ENCODE measurements at regions not wholly inside any gene's neighbourhood (a gene's known extent, or its start where the extent isn't known, plus 50 kb on each side); places are given as distances from the start of the nearest gene placed in this dataset.

DNA sequence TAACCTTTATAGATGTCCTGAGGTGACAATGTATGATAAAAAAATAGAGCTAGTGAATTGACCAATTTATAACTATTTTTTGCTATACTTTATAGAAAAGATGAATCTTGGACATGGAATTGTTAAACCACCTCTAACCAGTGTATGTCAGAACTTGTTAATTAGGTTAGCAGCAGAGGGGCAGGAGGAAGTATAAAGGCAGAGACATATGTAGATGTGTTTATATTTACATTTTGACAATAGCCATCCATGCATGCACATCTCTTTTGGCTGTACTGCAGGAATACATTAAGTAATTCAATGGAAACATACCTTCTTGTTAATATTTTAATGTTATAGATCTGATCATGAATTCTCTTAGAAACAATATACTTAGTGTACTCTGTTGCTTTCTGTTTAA lies 254.6 kb upstream of the NT5E start:
- DNase-seq (ENCODE audit: low read depth in 2 of 2): no peak

DNA sequence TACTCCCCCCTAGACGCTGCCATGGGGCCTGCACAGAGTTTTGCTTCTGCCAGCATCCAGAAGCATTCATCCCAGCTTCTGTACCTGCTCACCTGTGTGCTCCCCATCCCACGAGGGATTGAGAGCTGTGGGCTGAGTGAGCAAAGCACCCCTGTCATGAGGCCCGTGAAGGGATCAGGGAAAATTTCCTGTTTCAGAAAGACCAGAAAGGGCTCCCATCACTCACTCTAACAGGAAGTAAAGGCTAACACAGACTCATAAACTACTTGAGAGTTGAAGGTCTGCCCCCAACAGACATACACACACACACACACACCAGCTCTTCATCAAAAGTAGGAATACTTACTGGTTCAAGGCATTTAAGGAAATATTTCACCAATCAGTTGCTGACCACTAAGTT lies 256.5 kb upstream of the NT5E start:
- no peak for DNase-seq (ENCODE audit: low read depth in 2 of 2)

DNA sequence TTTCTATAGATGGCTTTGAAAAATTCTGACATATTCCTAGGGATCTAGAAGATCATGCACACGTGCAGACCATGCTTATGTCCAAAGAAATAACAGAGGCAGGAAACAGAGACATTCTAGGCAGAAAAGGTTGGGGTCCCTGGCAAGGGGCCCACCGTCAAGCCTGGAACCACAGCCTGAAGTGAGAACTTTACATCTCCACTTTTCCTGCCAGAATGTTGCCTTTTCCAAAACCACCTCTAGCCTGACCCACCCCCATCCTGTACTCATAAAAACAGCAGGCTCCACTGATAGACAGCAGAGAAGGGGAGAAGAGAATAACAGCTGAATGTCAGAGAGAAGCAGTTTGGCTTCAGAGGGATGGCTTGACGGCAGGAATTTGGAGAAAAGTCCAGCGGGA lies 257.3 kb upstream of the NT5E start:
- DNase-seq (ENCODE audit: low read depth in 2 of 2): peak; percentile 52 to 75

DNA sequence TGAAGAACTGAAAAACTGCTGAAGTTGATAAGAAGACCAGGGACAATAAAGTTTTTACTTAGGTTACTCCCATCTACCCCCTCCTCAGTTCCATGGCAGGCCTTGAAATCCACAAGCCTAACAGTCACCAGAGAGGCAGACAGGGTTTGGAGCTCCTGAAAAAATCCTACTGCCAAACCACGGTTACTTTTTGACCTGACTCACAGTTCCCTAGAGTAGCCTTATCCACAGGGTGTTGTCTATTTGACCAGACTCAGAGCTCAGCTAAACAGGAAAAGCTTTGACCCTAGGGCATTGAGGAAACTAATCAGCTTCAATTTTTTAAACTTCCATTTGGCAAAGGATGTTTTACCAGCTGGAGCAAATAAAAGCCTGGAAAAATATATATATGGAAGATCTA lies 257.7 kb upstream of the NT5E start:
- peak; percentile 71 to 90 for DNase-seq (ENCODE audit: low read depth in 2 of 2)

DNA sequence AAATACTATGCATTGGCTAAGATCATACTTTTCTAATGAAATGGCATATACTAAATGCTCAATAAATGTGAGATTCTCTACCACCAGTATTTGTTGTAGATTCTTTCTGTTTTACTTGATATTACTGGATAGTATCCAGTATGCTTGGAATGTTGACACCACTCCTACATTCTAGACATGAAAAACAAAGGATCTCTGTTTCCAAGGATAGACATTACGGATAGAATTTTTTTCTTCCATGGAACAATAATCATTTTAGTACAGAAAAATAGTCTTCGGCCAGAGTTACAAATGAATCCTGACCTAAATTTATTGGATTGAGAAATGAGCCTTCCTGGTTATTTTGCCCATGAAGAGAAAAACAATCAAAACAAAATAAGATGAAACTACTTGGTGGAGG lies 258.2 kb upstream of the NT5E start:
- DNase-seq (ENCODE audit: low read depth in 2 of 2): peak; percentile 23 to 51

DNA sequence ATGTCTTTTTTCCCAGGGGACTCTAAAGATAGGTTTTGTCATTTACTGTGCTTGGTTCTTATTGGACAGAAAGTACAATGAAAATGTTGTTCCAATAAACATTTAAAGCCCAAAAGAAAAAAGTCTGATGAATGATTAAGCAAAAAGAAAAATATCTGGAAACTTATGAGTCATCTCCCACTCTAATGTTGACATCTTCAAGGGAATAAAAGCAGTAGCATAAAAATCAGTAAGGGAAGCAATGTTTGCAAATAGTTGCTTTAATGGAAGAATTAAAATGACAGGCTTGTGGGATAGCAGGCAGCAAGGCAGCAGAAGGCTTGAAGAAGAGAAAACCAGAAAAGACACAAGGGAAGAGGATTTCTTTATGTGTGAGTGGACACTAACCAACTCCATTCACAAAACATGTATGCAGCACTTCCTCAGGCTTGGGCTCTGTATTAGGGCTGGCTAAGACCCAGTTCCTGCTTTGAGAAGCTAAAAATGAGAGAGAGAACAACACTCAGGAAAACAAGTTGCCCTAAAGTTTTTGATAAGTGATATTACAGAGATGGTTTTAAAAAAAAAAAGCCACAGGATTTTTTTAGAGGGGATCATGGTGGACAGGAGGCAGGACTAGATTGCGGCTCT lies 263.2 kb upstream of the NT5E start:
- peak in 1 of 2 donors; percentile 3 for DNase-seq (ENCODE audit: low read depth in 2 of 2)

DNA sequence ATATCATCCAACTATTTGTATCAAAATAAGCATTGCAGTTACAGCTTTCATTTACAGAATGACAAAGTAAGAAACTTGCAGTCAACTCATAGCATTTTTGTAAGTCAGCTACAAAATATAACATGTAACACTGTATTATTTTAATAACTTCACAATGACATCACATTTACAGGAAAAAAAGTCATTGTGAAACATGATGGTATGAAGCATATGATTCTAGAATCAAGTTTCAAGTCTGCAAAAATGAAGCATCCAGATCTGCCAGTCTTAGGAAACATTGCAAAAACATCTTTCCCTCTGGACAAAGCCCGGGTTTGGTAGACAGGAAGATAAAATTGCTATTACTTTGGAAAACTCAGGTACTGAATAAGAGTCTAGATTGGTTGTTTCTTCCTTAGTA lies 263.9 kb upstream of the NT5E start:
- no peak for DNase-seq (ENCODE audit: low read depth in 2 of 2)

DNA sequence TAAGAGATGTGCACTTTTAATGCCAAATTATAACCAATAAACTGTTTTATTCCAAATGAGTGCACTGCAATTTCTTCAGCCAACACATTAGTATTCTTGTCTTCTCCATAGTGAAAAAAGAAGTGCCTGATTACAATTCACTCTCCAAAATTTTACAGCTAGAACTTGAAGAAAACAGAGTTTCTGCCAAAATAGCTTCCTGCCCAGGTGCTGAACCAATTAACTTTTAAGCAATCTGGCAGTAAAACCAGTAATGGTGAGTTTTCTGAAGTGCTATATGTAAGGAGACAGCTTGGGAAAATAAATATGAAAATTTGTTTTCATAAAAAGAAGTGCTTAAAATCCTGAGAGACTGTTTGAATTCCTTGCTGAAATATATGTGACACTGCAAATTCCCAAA lies 266.0 kb upstream of the NT5E start:
- no peak for DNase-seq (ENCODE audit: low read depth in 2 of 2)

DNA sequence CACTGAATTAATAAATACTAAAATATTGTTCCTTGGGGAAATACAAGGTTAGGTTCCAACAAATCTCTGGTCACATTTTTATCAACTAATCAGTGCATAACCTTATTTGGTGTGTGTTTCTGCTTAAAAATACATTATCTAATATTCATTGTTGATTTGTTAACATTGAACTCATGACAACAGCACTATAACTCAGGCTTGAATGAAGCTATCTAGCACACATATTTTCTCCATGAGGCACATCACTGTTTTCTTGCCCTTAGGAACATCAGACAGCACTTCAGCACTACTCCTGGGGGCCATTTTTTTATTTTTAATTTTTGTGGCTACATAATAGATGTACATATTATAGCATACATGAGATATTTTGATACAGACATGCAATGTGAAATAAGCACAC lies 277.2 kb upstream of the NT5E start:
- DNase-seq (ENCODE audit: low read depth in 2 of 2): no peak

DNA sequence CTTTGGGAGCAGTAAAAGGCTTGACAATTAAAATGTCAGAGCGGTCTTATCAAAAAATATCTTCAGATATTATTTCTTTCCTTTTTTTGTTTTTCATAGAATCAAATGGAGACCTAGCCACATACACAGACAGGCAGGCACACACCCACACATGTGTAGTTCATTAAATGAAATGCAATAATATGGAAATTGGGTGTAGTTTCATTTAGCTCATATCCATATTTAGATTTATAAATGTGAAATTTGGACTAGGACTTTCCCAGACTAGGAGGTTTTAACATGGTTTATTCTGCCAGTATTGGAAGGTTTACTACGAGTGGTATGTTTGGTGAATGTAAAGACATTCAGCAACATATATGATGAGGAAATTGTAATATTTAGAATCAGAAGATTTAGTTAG lies 277.7 kb upstream of the NT5E start:
- DNase-seq (ENCODE audit: low read depth in 2 of 2): no peak

DNA sequence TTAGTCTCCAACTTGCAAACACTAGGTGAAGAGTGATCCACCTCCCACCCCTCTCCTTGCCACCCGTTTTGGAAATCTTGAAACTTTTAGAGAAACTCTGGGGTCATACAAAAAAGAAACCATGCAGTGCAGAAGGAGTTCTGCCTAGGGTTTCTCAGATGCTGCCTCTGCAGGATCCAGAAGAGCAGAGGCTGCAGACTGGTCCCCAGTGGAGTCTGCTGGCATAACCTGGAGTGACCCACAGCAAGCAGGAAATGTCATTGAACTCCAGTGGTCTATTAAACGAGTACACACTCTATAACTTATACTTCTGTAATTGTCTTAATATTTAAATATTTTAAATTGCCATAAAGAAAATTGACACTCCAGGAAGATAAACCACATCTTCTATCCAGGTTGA lies 280.7 kb upstream of the NT5E start:
- no peak for DNase-seq (ENCODE audit: low read depth in 2 of 2)

DNA sequence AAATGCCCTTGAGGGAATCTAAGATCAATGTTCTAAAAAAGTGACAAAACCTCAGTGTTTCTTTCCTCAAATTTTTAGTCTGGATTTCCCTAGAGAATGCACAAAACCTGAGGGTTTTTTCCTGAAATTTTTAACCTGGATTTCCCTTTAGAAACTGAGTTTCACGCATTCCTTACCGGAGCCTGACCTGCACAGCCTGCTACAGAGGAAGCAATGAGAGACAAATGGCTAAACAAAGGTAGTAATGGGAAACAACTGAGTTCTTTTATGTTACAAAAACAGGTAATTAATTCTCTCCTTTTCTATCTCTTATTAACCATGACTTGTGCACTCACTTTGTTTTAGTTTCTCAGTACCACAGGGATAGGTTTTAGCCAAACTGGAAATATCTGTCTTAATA lies 281.7 kb upstream of the NT5E start:
- DNase-seq (ENCODE audit: low read depth in 2 of 2): no peak

DNA sequence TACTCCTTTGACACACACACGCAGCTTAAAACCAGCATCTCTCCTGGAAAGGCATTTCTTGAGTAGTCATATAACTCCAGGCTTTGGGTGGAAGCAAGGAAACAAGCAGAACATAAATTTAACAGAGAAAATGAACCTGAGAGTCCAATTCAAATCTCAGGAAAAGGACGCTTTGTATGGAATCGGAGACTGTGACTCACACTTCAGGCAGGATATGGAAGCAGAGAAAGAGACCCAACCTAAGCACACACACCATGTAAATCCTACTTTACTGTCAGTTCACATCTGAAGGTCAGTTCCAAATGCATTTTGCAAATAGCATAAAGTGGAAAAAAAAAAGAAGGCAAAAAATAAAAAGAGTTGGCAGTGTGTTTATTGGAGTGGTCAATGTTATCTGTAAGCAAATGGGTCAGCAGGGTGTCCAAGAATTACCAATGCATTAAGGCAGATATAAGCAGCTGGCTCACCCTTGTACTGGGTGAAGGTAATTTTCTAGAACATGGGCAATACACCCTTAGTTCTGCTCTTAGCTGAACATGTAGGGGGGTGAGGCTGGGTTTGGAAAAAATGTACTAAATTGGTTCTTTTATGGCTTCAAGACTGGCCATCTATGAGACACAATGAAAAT lies 283.7 kb upstream of the NT5E start:
- DNase-seq (ENCODE audit: low read depth in 2 of 2): peak; percentile 45 to 69

DNA sequence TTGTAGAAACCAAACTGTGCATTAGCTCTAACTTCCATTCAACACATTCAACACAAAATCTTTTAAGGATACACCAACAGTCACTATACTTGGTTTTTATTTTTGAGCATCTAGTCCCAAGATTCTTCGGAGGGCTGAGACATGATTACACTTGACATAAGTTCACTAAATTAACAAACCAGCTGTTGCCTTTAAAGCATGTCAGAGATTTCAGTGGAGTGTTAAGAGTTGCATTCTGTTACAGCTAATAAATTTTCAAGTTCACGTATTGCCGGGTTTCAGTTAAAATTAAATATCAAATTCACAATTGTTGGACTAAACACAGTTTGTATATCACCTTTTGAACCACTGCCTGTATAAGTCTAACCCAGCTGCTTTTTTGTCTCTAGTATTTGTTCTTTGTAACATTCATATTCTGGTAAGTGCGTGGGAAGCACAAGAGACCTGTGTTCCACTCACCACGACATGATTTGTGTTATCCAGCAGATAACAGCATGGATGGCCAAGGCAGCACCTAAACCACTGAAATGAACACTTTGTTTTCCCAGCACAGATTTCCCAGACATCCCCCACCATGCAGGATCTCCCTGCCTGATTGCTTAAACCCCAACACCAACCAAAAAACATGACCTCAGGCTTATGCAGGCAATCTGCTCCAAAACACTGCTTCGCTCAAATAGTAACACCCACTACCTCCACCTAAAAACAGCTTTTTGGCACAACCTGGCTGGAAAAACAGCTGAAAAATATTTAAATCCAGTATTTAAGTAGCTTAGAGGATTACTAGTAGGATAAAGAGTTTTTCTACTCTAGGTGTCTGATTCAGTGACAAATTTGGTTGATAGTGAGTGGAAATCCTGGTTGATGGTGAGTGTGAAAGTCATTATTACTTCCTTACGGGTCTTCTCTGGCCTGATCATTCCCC lies 286.5 kb upstream of the NT5E start:
- DNase-seq (ENCODE audit: low read depth in 2 of 2): no peak

DNA sequence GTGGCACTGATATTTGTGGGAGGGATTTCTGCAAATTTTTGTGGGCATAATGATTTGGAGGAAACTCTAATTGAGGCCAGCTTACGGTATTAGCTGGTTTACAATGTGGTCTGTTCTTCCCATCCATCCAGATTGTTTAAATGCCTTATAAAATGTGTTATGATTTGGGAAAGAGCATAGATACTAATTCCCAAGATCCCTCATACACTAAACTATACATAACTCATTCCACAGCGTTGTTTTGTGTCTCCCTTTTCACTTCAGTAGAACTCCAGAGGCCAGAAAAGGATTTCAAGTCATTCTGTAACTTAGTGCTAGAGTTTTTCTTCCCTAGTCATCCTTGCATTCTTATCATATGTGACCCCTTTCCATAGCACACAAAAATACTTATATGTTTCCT lies 292.6 kb upstream of the NT5E start:
- DNase-seq (ENCODE audit: low read depth in 2 of 2): no peak

DNA sequence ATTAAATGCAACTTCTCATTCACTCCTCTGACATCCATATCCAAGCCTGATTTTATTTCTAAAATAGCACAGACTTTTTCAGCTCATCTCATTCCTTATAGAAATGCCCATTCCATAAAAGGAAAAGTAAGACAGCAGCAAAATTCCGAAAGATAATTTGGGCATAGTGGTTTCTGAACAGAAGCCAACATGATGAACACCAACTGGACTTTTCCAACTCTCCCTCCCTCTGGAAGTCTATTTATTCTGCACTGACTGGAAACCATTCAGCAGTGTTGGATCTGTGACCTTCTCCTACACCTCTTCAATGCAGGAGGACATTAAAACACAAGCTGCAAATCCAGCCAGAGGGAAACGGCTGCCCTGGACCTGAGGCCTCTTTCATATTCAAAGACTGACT lies 306.2 kb upstream of the NT5E start:
- no peak for DNase-seq (ENCODE audit: low read depth in 2 of 2)

DNA sequence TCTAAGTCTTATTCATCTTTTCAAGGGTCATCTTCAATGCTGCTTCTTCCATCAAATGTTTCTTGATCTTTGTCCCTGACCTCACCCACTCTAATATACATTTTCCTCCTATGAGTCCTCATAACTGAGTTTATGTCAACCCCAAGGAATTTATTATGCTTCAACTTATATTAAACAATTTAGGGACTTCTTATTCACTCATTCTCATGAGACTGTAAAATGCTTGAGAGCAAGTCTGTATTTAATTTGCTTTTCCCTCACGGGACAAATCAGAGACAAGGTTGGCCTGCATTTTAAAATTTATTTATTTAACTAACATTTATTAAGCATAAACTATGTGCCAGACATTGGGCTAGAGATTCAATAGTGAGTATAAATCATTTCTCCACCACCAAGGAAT lies 312.0 kb upstream of the NT5E start:
- no peak for DNase-seq (ENCODE audit: low read depth in 2 of 2)

DNA sequence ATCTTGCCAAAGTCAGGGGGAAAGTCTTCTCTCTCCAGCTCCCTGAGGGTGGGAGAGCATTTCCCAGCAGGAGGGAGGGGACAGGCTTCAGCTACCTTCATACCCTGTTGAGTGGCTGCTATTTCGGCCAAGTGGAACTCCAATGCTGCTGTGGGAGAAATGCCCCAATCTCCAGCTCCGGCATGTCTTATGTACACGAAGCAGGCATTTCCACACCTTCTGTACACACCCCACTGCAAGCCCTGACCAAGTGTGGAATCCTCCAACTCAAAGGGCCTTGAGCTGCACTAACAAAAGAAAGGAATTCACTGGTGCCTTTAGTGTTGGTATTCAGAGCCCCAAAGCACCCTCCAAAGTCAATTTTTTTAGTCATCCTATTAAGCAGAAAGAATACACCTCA lies 313.6 kb upstream of the NT5E start:
- DNase-seq (ENCODE audit: low read depth in 2 of 2): no peak

DNA sequence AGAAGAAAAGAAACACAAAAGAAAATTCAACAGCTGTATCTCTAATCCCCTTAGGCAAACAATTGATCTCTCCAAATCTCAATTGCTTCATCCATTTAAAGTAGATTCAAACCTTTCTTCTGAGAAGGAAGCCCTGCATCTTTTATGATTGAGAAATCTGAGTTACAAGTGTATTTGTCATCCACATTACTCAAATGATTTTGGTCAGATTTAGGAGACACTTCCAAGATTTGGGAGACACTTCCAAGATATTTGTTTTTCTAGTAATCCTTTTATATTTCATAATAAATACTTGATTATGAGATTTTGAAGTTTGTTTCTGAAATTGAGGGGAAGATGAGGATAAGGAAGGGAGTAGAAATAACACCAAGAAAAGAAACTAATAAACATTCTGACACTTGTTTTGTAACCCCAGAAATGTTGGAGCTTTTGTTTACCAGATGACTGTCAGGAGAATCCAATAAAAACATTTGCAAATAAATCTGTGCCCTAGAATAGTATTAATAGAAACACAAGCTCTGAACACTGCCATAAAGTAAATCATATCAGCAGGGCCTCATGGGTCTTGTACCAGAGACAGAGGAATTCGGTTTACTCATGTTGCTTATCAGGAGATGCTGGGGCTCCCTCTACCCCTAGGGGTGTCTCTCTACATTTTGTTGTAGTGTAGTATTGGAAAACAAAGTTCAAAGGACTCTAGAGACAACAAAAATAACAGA lies 314.3 kb upstream of the NT5E start:
- DNase-seq (ENCODE audit: low read depth in 2 of 2): no peak

DNA sequence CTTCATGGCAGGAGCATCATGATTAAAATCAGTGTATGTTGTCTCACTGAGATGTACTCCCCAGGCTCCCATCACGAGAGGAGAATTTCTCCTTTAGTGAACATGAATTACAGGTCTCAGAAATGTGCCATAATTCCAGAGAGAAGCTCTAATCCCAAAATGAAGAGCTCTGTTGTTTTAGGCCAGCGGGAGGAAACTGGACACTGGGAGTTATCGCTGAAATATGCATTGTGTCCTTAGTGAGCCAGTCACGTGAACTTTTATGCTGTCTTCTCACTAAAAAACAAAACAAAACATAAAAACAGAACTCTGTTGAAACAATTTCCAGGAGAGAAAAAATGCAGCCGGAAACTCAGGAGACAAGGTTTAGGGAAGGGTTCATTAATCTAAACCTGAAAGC lies 315.7 kb upstream of the NT5E start:
- peak; percentile 19 to 55 for DNase-seq (ENCODE audit: low read depth in 2 of 2)

DNA sequence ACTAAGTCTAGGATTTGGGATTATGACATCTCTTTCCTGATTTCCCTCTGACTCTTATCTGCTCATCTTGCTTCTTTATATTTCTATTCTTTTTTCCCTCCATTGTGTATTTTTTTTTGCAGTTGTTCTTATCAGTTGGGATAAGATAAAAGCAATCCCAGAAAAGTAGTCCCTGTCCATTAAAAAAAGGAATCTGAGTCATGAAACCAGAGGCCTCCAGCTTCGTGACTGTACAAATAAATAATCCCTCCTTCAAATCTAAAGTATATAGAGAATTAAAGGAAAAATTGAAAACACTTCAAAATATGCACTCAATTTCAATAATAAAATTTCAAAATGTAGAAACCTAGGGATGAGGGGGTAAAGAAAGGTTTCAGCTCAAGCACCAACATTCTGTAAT lies 317.8 kb upstream of the NT5E start:
- DNase-seq (ENCODE audit: low read depth in 2 of 2): no peak

DNA sequence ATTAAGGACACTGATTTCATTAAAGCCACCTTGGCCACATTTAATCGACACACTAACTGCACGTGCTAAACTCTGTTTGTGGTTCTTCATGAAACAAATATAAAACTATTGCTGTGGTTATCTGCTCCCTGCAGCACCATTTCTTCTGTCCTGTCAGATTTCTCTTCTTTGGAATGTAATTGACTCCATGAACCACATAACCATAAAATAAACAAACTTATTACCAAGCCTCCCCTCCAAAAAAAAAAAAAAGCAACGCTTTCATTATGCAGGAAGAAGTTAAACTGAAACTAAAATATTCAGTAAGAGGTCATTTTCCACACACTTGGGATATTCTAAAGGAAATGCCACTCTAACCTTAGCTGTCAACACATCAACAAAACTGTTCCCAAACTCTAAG lies 319.1 kb upstream of the NT5E start:
- DNase-seq (ENCODE audit: low read depth in 2 of 2): no peak

Data from dermis microvascular lymphatic vessel endothelial cell (primary cell).